Liver (tissue), 7 donors: ENCODE measurements at regions not wholly inside any gene's neighbourhood (a gene's known extent, or its start where the extent isn't known, plus 50 kb on each side); places are given as distances from the start of the nearest gene placed in this dataset.
A peak's percentile ranks its signal among the peaks of the same experiment; 100 is the strongest.

Experiments
- DNase-seq: peaks from one replicate; pipeline ENCODE4 v3.0.0-alpha.2; 2017; ENCODE audit warnings: low spot score
- H3K27ac ChIP-seq, 2 donors: one replicate each; pipeline ENCODE4 v1.7.0; 2013; ENCODE audit warnings: inconsistent platforms in 2 of 2, low read length in 2 of 2, control low read depth in 1 of 2, low read depth in 1 of 2, mild to moderate bottlenecking in 1 of 2
- H3K27me3 ChIP-seq, 4 donors: one replicate each; pipeline versions ENCODE4 v1.6.1 to v1.7.0; 2013; ENCODE audit warnings: low read length in 3 of 4, inconsistent platforms in 1 of 4, mild to moderate bottlenecking in 1 of 4, moderate library complexity in 1 of 4; ENCODE audit not compliant: control insufficient read depth in 4 of 4, insufficient read depth in 4 of 4
- H3K36me3 ChIP-seq, 4 donors: one replicate each; pipeline versions ENCODE4 v1.6.1 to v1.7.0; 2013; ENCODE audit warnings: low read length in 3 of 4, mild to moderate bottlenecking in 3 of 4, low read depth in 1 of 4, moderate library complexity in 1 of 4; ENCODE audit not compliant: control insufficient read depth in 4 of 4, insufficient read depth in 3 of 4
- H3K4me1 ChIP-seq, 4 donors: one replicate each; pipeline versions ENCODE4 v1.6.1 to v1.7.0; 2013; ENCODE audit warnings: low read length in 3 of 4, mild to moderate bottlenecking in 3 of 4, moderate library complexity in 1 of 4; ENCODE audit not compliant: control insufficient read depth in 4 of 4, insufficient read depth in 4 of 4
- H3K4me3 ChIP-seq, 3 donors: one replicate each; pipeline versions ENCODE4 v1.6.1 to v1.7.0; 2013; ENCODE audit warnings: low read length in 3 of 3, control low read depth in 1 of 3, low read depth in 1 of 3, mild to moderate bottlenecking in 1 of 3
- H3K9ac ChIP-seq, 2 donors: one replicate each; pipeline ENCODE4 v1.7.0; 2013; ENCODE audit warnings: low read length in 2 of 2, mild to moderate bottlenecking in 2 of 2, moderate library complexity in 2 of 2, control low read depth in 1 of 2, low read depth in 1 of 2
- H3K9me3 ChIP-seq, 4 donors: one replicate each; pipeline versions ENCODE4 v1.6.1 to v1.7.0; 2013; ENCODE audit warnings: low read length in 3 of 4; ENCODE audit not compliant: control insufficient read depth in 4 of 4
- FOXA1 ChIP-seq: IDR thresholded peaks from 2 replicates; pipeline ENCODE4 v1.6.1; 2016; ENCODE audit warnings: antibody characterized with exemption
- HNF4A ChIP-seq, 2 donors: conservative IDR thresholded peaks; 2 replicates each; pipeline ENCODE4 v1.6.1; 2016; ENCODE audit warnings: antibody characterized with exemption in 2 of 2, mild to moderate bottlenecking in 2 of 2
- MAX ChIP-seq: IDR thresholded peaks from 2 replicates; pipeline ENCODE4 v1.6.1; 2016; ENCODE audit warnings: antibody characterized with exemption
- NR2F2 ChIP-seq: IDR thresholded peaks from 2 replicates; pipeline ENCODE4 v1.6.1; 2016; ENCODE audit warnings: antibody characterized with exemption
- REST ChIP-seq: IDR thresholded peaks from 2 replicates; pipeline ENCODE4 v1.6.1; 2016; ENCODE audit warnings: antibody characterized with exemption, mild to moderate bottlenecking
- RXRA ChIP-seq, 2 donors: IDR thresholded peaks; 2 replicates each; pipeline ENCODE4 v1.6.1; 2017 to 2018; ENCODE audit warnings: antibody characterized with exemption in 2 of 2, mild to moderate bottlenecking in 1 of 2
- SP1 ChIP-seq: IDR thresholded peaks from 2 replicates; pipeline ENCODE4 v1.6.1; 2018; ENCODE audit warnings: antibody characterized with exemption, mild to moderate bottlenecking
- TAF1 ChIP-seq: conservative IDR thresholded peaks from 2 replicates; pipeline ENCODE4 v1.6.1; 2016; ENCODE audit warnings: antibody characterized with exemption, mild to moderate bottlenecking
- ZBTB33 ChIP-seq: IDR thresholded peaks from 2 replicates; pipeline ENCODE4 v1.6.1; 2016; ENCODE audit warnings: antibody characterized with exemption
- WGBS: extraction: QIAGEN DNeasy Blood & Tissue Kit; methylation state at CpG from one replicate; pipeline ENCODE4 v1.1.7; 2013; 5-methylcytosine and 5-hydroxymethylcytosine counted together
- donor health status: healthy.
- donor health status: healthy.
- donor health status: healthy.
- donor health status: healthy.

GRCh38 chr1:39115271-39116110 is 89.0 kb upstream of the MACF1 start:
- H3K36me3 ChIP-seq: no peaks in the 10 kb centered on the region
- peak in 1 of 2 donors; percentile 72 for TF ChIP-seq HNF4A (conservative IDR thresholded peaks at IDR 0.05)
- TF ChIP-seq REST: no peak
- TF ChIP-seq RXRA (IDR thresholded peaks at IDR 0.05): peak; percentile 26 to 79
- no peak for TF ChIP-seq TAF1
- no peak for TF ChIP-seq NR2F2
- no peak for TF ChIP-seq FOXA1
- H3K9me3 ChIP-seq: no peaks in the 10 kb centered on the region
- peaks cover 9 to 27% (median 18%) of the 10 kb centered on the region in 4 donors for H3K4me1 ChIP-seq
- 88% methylated on average over 4 of the region's 4 CpGs for WGBS
- peak overlapping the region in 1 of 2 donors; percentile 7 for H3K27ac ChIP-seq
- no peak for DNase-seq
- no peak overlapping the region for H3K9ac ChIP-seq
- H3K4me3 ChIP-seq: no peak overlapping the region
- no peaks in the 10 kb centered on the region for H3K27me3 ChIP-seq

- Histone ChIP-seq H3K36me3 (no peaks in the 10 kb centered on the region), H3K4me3 (no peak overlapping the region), H3K9ac (no peak overlapping the region), H3K27me3 (no peaks in the 10 kb centered on the region), H3K4me1 (peaks cover 8 to 26% (median 16%) of the 10 kb centered on the region in 4 donors), H3K27ac (peak overlapping the region; percentile 50 to 61), H3K9me3 (no peaks in the 10 kb centered on the region)
- no peak for TF ChIP-seq ZBTB33
- no peak for TF ChIP-seq SP1
- peak in 1 of 2 donors; percentile 0 for TF ChIP-seq RXRA (IDR thresholded peaks at IDR 0.05)
- no peak for TF ChIP-seq MAX
- 76% methylated on average over 3 of the region's 3 CpGs for WGBS
- no peak for DNase-seq
These were observed 88.3 kb upstream of the MACF1 start for GRCh38 chr1:39116116-39116607.
